B cell (primary cell): ENCODE measurements at regions not wholly inside any gene's neighbourhood (a gene's known extent, or its start where the extent isn't known, plus 50 kb on each side); places are given as distances from the start of the nearest gene placed in this dataset.

Experiments used
- CTCF ChIP-seq: fragments of 200-600 bp; IDR thresholded peaks from one replicate; pipeline ENCODE4 v1.8.0; 2022; ENCODE audit warnings: antibody characterized with exemption, mild to moderate bottlenecking
- EZH2 ChIP-seq: IDR thresholded peaks from 2 replicates; pipeline ENCODE4 v1.6.1; 2012; ENCODE audit warnings: borderline replicate concordance, low read depth, mild to moderate bottlenecking, moderate library complexity, low read length; ENCODE audit not compliant: insufficient read depth, poor library complexity, severe bottlenecking

- TF ChIP-seq CTCF, result peak; percentile 61
- no peak for TF ChIP-seq EZH2
Measured at GRCh38 chr17:51461578-51462004, 201.2 kb downstream of the UTP18 start.
